ENCODE measurements at regions not wholly inside any gene's neighbourhood (a gene's known extent, or its start where the extent isn't known, plus 50 kb on each side); places are given as distances from the start of the nearest gene placed in this dataset.

DNA sequence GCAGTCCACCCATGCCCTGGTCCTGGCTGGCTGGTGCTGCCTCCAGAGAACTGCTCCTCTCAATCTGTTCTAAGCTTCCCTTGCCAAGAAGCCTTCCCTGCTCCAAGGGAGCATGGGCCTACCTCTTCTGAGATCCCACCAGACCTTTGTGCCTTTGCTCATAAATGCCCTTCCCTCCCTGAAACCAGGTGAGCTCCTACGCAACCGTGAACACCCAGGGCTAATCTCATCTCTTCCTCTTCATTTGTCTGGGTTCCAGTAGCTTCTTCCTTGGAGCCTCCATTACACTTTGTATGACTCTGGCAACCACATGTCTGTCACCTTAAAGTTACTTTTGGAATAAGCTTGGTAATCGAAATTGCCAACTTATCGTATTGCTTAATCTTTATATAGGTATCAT lies 270.6 kb downstream of the PBX3 start:
- no peak for DNase-seq

DNA sequence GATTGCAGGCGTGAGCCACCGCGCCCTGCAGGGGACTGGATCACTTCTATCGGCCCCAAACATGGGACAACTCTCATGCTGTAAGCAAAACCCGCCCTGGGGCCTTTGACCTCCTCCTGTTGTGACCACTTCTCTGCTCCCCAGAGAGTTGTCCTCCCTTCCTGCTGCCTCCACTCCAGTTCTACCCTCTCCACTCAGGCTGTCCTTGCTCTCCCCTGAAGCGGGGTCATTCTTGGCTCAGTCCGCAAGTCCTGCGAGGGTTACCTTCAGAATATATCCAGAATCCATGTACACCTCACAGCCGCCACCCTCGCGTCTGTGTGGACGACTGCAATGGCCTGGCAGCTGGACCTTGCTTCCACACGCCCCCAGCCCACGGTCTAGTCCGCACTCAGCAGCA lies 273.7 kb downstream of the PBX3 start:
- no peak for DNase-seq

DNA sequence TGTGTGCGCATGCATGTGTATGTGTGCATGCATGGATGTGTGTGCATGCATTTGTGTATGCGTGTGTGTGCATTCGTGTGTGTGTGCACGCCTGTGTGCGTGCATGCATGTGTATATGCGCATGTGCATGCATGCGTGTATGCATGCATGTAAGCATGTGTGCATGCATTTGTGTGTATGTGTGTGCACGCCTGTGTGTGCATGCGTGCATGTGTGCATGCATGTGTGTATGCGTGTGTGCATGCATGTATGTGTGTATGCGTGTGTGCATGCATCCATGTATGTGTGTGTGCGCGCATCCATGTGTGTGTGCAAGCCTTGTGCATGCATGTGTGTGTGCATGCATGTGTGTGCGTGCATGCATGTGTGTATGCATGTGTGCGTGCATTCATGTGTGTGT lies 276.8 kb downstream of the PBX3 start:
- no peak for DNase-seq

DNA sequence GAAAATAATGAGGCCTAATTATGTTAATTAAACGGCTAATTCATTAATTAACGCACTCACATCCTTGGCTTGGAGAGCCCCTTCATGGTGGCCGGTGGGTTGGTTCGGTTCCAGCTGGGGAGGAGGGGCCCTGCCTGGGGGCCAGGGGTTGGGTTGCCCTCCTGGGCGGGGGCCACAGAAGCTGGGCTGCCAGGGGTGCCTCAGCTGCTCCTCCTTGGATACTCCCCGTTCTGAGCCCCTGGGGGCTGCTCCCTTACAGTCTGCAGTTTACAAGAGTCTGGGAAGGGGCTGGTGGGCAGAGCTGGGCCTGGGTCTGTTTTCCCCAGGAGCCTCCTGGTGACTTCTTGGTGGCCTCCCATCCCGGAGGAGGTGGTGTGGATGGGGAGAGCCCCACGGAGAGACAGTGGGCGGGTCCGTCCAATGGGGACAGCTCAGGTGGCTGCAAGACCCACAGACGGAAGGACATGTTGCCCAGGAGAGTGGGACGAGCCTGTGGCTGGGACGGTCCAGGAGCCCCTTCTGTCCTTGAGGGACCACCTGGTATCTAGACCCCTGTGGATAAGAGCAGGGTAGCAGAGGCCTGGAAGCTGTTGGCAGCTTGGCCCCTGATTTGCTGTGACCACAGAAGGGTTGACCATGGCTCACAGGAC lies 277.5 kb downstream of the PBX3 start:
- no peak for DNase-seq

DNA sequence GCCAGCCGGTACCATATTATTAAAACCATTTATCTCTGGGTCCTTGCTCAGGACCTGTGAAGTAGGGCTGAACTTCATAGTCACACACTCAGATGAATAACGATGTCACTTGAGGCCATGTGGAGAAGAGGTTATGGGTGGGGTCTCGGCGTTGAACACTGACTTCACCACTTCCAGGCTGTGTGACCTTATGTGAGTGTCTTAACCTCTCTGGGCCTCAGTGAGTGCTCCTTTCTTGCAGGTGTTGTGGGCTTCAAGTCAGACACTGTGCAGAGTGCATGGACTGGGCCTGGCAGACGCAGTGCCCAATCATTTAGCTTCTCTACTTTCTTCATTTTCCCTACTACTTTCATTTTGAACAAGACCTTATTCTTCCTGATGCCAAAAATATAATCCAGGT lies 278.8 kb downstream of the PBX3 start:
- no peak for DNase-seq

DNA sequence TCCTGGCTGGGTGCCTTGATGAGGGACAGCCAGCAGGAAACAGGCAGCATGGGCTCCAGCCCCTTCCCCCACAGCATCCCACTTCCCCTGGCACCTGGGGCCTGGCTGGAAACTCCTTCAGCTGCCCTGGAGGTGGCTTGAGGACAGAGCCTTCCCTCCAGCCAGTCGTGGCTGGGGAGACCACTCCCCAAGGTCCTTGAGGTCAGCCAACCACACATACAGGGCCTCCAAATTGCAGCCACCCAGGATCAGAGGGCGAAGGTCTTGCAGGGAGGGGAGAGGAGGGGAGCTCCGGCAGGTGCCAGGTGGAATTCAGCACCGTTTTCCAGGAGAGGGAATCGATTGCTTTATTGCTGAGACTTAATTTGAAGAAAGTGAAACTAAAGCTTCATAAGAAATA lies 280.4 kb downstream of the PBX3 start:
- no peak for DNase-seq

DNA sequence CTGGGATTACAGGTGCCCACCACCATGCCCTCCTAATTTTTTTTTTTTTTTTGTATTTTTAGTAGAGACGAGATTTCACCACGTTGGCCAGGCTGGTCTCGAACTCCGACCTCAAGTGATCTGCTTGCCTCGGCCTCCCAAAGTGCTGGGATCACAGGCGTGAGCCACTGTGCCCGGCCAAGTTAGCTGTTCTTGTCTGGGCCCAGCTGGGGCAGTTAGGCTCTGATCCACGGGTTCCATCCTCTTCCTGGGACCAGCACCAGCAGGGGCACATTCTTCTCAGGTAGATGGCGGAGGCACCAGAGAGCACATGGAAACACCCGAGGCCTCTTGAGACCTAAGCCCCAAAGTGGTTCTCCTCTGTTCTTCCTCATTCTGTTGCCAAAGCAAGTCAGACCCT lies 281.6 kb downstream of the PBX3 start:
- no peak for DNase-seq

DNA sequence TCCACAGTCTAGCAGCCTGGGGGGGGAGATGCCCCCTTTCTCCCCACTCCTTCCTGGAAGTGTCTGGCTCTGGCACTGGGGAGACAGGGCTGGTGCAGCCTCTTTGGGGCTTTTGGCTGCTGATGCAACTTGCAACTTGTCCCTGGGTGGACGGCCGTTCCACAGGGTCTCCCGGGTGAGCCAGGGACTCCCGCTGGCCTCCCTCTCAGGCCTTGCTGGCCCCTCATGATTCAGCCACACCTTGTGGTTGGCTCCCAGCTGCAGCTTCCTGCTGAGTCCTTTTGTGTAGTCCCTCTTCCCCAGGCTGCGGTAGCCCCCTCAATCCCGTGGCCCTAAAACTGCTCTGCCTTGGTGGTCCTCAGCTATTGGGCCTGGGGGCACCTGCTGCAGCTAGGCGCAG lies 283.5 kb downstream of the PBX3 start:
- DNase-seq, result no peak

DNA sequence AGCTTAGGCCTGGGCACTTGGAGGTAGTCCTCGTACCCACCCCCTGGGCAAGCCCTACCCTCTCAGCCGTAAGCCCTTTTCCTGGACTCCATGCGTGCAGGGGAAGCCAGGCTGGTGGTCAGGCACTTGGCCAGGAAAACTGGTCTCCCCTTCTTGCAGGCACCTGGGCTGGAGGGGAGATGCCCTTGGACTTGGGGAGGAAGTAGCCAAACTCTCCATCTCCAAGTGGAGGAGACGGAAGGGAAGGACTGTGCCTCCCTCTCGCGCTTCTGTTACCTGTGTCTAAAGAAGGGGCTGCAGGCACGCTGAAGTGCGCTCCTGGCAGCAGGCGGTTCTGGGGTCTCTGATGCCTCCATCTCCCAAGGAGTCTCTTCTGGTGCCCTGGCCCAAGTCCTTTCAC lies 283.9 kb downstream of the PBX3 start:
- no peak for DNase-seq

DNA sequence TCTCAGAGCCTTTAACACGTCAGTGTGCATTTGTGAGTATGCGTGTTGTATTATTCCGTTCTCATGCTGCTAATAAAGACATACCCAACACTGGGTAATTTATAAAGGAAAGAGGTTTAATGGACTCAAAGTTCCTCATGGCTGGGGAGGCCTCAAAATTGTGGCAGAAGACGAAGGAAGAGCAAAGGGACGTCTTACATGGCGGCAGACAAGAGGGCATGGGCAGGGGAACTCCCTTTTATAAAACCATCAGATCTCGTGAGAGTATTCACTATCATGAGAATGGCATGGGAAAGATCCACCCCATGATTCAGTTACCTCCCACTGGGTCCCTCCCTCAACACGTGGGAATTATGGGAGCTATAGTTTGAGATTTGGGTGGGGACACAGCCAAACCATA lies 285.0 kb downstream of the PBX3 start:
- no peak for DNase-seq

DNA sequence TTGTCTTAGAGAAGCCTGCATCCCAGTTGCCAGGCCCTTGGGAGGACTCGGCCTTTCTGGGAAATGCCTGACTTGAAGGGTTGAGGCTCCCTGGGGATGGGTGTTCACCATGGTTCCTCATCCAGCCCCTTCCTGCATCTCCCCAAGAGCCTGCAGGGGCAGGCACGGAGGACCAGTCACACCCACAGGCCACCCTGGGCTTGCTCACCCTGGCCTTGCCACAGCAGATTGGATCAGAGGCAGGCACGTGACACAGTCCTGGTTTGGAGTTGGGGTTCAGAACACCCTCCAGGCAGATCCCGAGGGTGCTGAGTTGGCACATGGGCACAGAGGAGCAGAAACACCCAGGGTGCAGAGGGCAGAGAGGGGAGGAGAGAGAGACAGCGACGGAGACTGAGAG lies 286.1 kb downstream of the PBX3 start:
- no peak for DNase-seq

DNA sequence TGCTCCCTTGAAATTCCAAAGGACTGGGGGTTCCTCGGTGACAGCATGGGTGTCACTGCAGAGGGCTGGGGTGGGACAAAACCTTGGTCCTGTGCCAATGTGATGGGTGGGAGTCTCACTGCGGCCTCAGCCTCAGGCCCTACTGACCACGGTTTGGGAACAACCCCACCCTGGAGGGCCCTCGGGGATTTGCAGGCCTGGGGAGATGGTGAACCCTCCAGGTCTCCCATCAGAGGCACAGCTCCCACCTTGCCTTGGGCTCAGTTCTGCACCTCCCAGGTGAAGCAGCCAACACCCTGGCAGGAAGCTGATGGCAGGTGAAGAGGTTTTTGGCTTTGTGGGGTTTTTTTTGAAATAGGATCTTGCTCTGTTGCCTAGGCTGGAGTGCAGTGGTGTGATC lies 286.8 kb downstream of the PBX3 start:
- no peak for DNase-seq

DNA sequence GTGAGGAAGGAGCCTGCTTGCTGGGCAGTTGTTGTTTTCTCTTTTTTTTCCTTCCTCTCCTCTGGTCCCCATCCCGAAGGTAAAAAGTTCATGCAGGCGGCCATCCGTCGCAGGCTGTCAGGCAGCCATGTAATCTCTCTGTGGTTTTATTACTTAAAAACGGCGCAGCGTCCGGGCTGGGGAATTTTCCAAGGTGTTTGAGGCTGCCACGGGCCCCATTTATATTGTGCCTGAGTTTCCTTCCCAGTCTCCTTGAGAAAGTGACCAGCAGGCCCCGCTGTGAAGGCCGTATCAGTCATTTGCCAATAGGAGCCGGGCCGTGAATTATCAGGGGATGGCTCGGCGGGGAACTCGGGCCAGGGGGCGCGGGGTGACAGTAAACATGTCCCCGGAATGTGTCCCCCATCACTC lies 289.7 kb downstream of the PBX3 start:
- DNase-seq, result no peak

DNA sequence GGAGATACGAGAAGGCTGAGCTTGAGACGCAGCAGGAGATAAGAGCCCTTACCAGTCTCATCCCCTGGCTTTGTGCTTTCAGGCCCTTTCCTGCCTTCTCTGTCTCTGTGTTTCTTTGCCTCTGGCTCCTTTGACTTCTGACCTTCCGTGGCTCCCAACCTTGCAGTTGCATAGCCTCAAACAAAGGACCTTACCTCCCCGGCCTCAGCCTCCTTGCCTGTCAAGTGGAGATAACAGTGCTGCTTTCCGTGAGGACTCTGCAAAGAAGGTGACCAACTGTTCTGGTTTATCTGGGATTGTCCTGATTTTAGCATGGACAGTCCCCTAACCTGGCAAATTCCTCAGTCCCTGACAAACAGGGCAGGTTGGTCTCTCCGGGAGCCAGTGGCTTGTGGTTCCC lies 287.8 kb upstream of the MVB12B start:
- no peak for DNase-seq

DNA sequence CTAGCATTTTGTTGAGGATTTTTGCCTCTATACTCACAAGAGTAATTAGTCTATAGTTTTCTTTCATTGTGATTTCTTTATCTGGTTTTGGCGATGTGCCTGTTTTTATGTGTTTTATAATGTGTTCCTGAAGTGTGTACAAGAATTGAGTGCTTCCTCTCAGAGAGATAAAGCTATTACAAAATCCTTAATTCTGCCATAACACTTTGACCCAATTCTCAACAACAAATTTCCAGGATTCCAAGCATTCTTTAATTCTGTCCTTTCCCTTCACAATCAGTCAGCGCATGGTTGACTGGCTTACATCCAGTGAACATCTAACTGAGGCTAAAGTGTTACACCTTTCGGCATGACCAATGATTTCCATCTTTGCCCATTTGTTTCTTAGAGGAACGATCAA lies 282.9 kb upstream of the MVB12B start:
- no peak for DNase-seq

DNA sequence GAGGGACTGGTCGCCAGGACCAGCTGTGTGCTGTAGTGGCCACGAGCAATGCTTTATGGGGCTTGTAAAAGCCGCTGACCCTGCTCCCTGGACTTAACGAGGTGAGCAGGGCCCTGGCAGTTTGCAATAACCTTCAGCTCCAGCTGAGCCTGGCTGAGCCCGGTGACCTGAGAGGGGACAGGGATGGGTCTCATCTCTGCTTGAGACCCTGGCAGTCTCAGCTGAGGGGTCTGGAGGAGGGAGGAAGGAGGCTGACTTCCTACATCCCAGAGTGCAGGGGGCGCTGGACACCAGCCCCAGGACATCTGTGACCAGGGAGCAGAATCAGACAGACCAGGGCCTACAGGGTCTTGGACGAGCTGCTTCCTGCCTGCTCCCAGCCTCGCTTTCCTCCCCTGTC lies 277.5 kb upstream of the MVB12B start:
- DNase-seq, result no peak

DNA sequence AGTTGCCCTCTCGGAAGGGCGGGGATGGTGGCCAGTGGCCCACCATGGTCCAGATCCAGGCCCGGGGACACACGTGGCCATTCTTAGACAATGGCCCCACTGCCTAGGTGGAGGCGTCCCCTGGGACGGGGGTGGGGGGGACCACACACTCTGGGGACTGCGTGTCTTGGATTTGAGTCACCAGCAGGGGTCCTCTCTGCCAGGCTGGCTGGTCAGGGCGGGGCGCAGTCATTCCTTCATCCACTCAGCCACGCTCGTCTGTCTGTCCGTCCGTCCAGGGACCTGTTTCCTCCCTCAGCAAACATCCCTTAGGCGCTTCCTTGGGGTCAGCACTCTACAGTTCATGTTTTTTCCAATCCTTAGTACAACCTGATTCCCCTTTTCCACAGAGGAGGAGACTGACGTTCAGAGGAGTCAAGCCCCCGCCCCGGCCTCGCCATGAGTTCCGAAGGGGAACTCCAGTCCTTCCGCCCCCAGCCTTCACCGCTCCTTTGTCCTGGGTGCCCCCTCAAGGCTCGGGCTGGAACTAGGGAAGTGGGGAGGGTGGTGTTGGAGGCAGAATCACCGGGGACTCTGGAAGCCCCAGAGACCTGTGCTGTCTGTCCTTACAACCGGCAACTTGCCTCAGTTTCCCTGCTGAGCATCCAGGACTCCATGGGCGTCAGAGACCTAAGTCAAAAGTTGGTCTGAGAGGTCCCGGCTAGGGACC lies 276.6 kb upstream of the MVB12B start:
- no peak for DNase-seq

DNA sequence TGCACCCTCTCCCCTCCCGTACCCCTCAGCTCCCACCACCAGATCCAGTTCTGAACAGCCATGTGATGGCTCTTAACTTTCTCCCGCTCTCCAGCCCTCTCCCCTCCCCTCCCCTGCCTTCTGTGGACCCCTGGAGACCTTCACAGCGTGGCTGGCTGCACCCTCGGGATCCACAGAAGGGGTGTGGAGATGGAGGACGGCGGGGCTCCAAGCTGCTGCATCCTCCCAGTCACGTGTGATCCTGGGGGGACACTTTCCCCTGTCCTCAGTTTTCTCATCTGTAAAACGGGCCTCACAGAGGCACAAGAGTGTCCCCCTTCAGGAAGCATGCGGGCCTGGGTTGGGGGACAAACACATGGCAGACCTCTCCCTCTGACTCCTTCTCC lies 276.0 kb upstream of the MVB12B start:
- no peak for DNase-seq

DNA sequence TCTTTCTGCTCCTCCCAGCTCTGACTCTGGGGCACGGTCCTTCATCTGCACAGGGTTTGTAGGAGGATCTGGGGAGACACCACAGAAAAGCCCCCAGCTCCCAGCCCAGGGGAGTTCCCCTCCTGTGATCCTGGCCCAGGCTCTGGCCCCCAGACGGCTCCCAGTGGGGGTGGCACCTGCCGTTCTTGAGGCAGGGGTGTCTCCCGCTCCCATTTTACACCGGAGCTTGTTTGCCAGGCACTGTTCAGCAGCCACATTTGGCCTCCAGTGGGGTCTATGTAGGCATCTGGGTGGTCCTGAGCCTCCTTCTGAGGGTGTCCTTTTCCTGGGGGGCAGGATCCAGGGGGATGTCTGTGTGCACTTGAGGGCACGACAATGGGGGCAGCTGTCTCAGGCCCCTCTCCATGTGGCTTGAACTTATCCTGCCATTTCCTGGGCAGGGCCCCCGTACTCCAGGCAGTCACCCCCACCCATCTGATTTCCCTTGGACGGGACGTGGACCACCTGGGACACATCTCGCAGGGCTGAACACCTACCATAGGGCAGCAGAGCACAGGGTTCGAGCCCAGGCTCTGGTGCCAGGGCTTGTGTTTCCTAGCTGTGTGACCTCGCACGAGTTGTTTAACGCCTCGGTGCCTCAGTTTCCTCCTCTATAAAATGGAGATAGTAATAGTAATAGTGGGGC lies 275.0 kb upstream of the MVB12B start:
- DNase-seq, result no peak

DNA sequence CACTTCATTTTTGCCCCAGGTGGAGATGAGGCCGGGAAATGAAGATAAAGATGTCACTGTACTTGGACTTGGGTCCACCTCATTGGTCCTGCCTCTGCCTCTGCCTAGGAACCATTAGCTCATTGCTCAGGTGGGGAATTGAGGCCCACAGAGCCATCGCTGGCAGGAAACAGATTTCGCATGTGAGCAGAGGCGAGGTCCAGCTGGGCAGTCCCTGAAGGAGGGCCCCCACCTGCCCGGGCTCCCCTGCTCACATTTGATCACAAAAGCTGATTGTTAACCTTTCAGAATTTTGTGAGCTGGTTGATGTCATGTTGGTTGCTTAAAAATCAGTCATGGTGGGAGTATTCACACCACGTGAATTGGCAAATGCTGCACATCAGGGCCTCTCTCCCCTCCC lies 273.8 kb upstream of the MVB12B start:
- DNase-seq, result no peak

DNA sequence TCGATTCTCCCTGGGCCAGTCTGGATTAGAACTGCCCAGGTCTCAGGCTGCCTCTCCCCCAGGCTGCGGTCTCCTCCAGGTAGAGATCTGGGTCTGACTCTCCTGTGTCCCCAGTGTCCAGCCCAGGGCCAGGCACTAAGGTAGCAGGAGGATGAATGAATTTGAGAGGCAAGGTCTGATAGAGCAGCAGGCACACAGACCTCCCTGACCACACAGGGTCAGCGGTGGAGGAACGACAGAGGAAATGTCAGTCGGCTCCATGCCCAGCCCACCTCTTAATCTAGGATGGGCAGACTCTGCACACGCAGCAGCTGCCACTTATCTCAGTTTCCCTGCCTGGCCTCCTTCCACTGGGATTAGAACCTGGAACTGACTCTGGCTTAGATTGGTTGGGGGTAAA lies 272.7 kb upstream of the MVB12B start:
- no peak for DNase-seq

DNA sequence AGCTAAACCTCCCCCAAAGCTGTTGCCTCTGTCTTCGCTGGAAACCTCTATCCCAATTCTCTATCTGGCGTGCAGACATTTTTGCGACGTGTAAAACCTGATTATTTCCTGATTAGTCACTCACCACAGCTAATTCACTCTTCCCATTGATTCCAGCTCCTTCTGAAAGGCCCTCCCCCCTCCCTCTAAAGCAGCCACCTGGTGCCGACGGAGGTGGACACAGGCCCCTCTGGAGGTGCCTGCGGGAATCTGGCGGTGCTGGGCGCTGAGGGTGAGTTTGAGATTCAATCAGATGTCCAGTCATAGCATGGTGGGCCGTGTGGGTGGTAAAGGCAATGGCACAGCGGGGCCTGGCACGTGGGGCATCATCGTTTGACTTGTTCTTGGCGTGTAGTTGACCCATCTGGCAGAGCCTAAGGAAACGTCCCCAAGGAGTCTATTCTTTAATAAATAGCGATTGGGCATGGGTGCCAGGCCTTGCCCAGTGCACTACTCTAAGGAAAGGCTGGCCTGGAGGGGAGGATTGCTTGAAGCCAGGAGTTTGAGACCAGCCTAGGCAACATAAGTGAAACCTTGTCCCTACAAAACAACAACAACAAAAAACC lies 271.1 kb upstream of the MVB12B start:
- no peak for DNase-seq

DNA sequence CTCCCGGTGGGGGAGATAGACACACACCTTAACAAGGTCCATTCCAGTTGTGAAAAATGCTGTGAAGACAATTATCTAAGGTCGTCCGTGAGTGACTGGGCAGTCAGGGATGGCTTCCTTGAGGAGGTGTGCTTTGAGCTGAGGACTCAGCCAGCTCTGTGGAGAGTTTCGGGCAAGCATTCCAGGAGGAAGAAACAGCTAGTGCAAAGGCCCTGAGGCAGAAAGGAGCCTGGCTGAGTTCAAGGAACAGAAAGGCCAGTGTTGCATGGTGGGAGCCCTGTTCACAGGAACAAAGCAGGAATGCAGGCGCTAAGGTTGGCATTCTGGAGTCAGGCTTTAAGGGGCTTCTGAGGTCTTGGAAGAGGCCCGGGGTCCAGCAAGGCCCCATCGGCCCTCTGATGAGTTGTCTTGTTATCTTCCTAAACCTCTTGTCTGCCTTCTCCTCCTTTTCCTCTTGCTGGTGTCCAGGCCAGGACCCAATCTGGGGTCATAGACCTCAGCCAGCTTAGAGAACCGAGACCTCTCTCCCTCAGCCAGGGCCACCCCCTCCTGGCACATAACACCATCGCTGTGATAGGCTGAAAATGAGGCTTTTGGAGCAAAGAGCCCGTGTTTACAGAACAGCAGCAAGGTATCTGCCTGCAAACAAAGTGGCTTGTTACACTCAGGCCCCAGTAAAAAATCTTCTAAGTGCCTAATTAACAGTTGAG lies 270.2 kb upstream of the MVB12B start:
- no peak for DNase-seq

Measured in T-helper 1 cell (primary cell).